ENCODE measurements at regions not wholly inside any gene's neighbourhood (a gene's known extent, or its start where the extent isn't known, plus 50 kb on each side); places are given as distances from the start of the nearest gene placed in this dataset.

DNA sequence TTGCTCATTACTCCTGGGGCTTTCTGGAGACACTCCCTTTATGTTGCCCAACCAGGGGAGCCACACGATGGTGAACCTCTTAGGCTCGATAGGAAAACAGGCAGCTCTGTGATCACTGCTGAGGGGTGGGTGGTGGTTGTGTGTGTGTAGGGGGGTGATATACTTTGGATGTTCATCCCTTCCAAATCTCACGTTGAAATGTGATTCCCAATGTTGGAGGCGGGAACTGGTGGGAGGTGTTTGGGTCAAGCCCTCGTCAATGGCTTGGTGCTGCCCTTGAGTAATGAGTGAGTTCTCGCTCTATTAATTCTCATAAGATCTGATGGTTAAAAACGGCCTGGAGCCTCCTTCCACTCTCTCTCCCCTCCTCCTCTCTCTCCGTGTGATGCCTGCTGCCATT is 204.0 kb upstream of the B3GAT1 start:
- TF ChIP-seq EP300 (IDR thresholded peaks at IDR 0.05) (no peak), POLR2AphosphoS5 (IDR thresholded peaks at IDR 0.05) (no peak), POLR2A (IDR thresholded peaks at IDR 0.05) (no peak)
- TF ChIP-seq, protein P1, sequence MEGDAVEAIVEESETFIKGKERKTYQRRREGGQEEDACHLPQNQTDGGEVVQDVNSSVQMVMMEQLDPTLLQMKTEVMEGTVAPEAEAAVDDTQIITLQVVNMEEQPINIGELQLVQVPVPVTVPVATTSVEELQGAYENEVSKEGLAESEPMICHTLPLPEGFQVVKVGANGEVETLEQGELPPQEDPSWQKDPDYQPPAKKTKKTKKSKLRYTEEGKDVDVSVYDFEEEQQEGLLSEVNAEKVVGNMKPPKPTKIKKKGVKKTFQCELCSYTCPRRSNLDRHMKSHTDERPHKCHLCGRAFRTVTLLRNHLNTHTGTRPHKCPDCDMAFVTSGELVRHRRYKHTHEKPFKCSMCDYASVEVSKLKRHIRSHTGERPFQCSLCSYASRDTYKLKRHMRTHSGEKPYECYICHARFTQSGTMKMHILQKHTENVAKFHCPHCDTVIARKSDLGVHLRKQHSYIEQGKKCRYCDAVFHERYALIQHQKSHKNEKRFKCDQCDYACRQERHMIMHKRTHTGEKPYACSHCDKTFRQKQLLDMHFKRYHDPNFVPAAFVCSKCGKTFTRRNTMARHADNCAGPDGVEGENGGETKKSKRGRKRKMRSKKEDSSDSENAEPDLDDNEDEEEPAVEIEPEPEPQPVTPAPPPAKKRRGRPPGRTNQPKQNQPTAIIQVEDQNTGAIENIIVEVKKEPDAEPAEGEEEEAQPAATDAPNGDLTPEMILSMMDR (IDR thresholded peaks at IDR 0.05), result no peak
- H3K9me3 ChIP-seq, result no peaks in the 10 kb centered on the region
- no peak overlapping the region for H3K4me3 ChIP-seq
- no peak overlapping the region for H3K27ac ChIP-seq
- no peaks in the 10 kb centered on the region for H3K4me1 ChIP-seq
- no peaks in the 10 kb centered on the region for H3K27me3 ChIP-seq
- DNase-seq, result no peak
- intact Hi-C loops (cut with DNase I), result no loop called here
- no peaks in the 10 kb centered on the region for H3K36me3 ChIP-seq
- WGBS, 2 donors, result 80 to 83% methylated on average over 8 of the region's 8 CpGs

DNA sequence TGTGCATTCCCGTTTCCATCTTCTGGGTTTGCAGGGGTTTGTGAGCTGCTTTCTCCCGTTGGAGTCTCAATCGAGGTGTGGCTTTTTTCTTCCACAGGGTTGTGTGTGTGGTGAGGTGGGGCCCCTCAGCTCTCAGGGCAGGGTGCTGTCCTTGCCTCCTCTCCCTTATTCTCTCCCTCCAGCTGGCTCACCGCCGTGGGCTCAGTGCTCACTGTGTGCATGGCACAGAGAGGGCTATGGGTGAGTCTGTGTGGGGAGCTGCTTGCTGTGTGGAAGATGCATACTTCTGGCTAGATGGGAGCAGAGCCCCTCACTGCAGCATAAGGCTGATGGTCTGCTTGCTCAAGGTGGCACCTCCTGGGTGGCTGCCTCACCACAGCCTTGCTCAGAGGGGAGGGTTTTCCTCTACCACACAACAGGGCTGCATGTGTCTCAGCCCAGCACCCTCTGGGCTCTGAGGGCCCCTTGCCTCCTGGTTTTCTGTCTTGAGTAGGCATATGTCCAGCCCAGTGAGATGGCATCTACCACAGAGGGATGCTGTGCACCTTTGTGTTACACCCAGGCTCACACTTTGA is 203.1 kb upstream of the B3GAT1 start:
- Histone ChIP-seq H3K4me1 (no peaks in the 10 kb centered on the region), H3K27ac (no peak overlapping the region), H3K4me3 (no peak overlapping the region), H3K9me3 (no peaks in the 10 kb centered on the region), H3K27me3 (no peaks in the 10 kb centered on the region), H3K36me3 (no peaks in the 10 kb centered on the region)
- TF ChIP-seq, protein P1 (IDR thresholded peaks at IDR 0.05), result no peak
- TF ChIP-seq EP300 (IDR thresholded peaks at IDR 0.05) (no peak), POLR2A (IDR thresholded peaks at IDR 0.05) (no peak), POLR2AphosphoS5 (IDR thresholded peaks at IDR 0.05) (no peak)
- DNase-seq, result no peak
- 61 to 67% methylated on average over 5 of the region's 5 CpGs for WGBS, 2 donors
- intact Hi-C loops (cut with DNase I), result no loop called here

DNA sequence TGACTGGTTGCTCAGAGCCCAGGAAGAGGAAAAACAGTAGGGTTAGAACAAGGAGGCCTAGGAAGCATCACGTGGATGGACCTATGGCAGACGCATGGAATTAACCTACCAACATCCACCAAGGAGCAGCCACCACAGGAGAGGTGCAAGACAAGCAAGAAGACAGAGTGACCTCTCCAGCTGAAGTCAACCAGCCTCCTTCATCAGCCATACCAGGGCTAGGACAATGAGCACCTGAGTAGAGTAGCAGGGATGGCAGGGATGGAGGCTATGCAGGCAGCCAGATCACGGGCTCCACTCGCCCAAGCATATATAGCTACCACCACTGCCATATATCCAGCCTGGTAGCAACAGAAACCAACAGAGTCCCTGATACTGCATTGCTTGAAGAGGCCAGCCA is 202.1 kb upstream of the B3GAT1 start:
- Histone ChIP-seq H3K4me1 (no peaks in the 10 kb centered on the region), H3K27me3 (no peaks in the 10 kb centered on the region), H3K4me3 (no peak overlapping the region), H3K9me3 (no peaks in the 10 kb centered on the region), H3K36me3 (no peaks in the 10 kb centered on the region), H3K27ac (no peak overlapping the region)
- TF ChIP-seq, protein P1 (IDR thresholded peaks at IDR 0.05), result no peak
- TF ChIP-seq POLR2AphosphoS5 (IDR thresholded peaks at IDR 0.05) (no peak), POLR2A (IDR thresholded peaks at IDR 0.05) (no peak), EP300 (IDR thresholded peaks at IDR 0.05) (no peak)
- intact Hi-C loops (cut with DNase I), result no loop called here
- no peak for DNase-seq
- WGBS, 2 donors, result 69 to 86% methylated on average over 4 of the region's 4 CpGs

DNA sequence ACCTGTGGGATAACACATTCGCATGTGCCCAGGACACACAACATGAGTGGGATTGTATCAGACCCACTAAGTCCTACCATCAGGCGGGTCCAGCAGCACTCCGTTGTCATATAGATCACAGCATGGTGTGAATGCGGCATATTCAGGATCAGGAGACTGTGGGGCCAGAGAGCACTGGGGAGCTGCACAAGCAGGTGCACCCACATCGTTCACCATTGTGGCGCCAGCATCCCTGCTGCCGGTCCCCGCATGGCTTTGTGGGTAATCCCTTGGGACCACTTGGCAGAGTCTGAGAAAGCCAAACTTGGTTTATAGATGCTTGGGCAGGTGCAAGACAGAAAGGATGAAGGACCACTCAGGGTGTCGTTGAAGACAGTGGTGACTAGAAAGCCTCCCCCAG is 201.6 kb upstream of the B3GAT1 start:
- Histone ChIP-seq H3K36me3 (no peaks in the 10 kb centered on the region), H3K4me1 (no peaks in the 10 kb centered on the region), H3K9me3 (no peaks in the 10 kb centered on the region), H3K27ac (no peak overlapping the region), H3K27me3 (no peaks in the 10 kb centered on the region), H3K4me3 (no peak overlapping the region)
- 90 to 95% methylated on average over 9 of the region's 9 CpGs for WGBS, 2 donors
- DNase-seq, result no peak
- intact Hi-C loops (cut with DNase I), result no loop called here
- TF ChIP-seq POLR2A (IDR thresholded peaks at IDR 0.05) (no peak), POLR2AphosphoS5 (IDR thresholded peaks at IDR 0.05) (no peak), EP300 (IDR thresholded peaks at IDR 0.05) (no peak)
- TF ChIP-seq, protein P1 (IDR thresholded peaks at IDR 0.05), result no peak

All from sigmoid colon (tissue), 6 donors.